Jurkat, Clone E6-1 (cell line): ENCODE measurements at regions not wholly inside any gene's neighbourhood (a gene's known extent, or its start where the extent isn't known, plus 50 kb on each side); places are given as distances from the start of the nearest gene placed in this dataset.
"Not testable (repeated sequence)": the region's sequence is repeated elsewhere in the genome, so short reads cannot be mapped to it uniquely, and the experiment has no call there.

Experiments used
- DNase-seq: peaks from one replicate; pipeline ENCODE4 v3.0.0-alpha.2; 2011; ENCODE audit warnings: low read depth, low spot score
- H3K4me3 ChIP-seq: 2 replicates; pipeline ENCODE4 v1.5.1; 2011; ENCODE audit warnings: mild to moderate bottlenecking, low read length, control low read depth, moderate library complexity

- no peak overlapping the region for H3K4me3 ChIP-seq
- no peak for DNase-seq
Measured at GRCh38 chr17:31798205-31798724, 60.8 kb downstream of the COPRS start.

- not testable (repeated sequence) for H3K4me3 ChIP-seq, DNase-seq
Measured at GRCh38 chr17:31795941-31796340, 63.1 kb downstream of the COPRS start.

DNA sequence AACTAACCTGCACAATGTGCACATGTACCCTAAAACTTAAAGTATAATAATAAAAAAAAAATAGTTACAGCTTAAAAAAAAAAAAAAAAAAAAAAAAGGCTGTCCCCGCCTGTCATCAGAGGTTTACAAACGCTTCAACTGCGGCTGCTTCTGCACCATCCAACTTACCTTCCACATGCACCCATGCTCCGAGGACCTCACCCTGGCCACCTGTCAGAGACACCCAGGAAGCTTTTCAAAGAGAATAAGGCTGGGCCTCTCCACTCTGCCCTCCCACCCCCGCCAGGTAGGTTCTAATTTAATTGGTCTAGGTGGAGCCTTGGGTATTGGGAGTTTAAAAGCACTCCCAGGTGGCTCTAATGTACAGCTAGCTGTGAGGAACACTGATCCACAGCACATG is 64.9 kb downstream of the COPRS start:
- no peak for DNase-seq
- H3K4me3 ChIP-seq, result no peak overlapping the region

DNA sequence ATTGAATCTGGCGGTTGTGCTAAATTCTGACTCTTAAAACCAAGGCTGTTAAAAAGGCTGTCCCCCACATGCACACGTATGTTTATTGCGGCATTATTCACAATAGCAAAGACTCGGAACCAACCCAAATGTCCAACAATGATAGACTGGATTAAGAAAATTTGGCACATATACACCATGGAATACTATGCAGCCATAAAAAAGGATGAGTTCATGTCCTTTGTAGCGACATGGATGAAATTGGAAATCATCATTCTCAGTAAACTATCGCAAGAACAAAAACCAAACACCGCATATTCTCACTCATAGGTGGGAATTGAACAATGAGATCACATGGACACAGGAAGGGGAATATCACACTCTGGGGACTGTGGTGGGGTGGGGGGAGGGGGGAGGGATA is 65.4 kb downstream of the COPRS start:
- not testable (repeated sequence) for DNase-seq, H3K4me3 ChIP-seq

- H3K4me3 ChIP-seq, result no peak overlapping the region
- peak; percentile 22 for DNase-seq
Measured at GRCh38 chr17:31792007-31792585, 66.9 kb downstream of the COPRS start.

- no peak overlapping the region for H3K4me3 ChIP-seq
- no peak for DNase-seq
Measured at GRCh38 chr17:31789707-31790505, 69.1 kb downstream of the COPRS start.

- no peak for DNase-seq
- H3K4me3 ChIP-seq, result no peak overlapping the region
Measured at GRCh38 chr17:31788956-31789355, 70.1 kb downstream of the COPRS start.

GRCh38 chr17:31788571-31788946 is 70.5 kb downstream of the COPRS start:
- H3K4me3 ChIP-seq, result no peak overlapping the region
- DNase-seq, result no peak

GRCh38 chr17:31787857-31788570 is 71.0 kb downstream of the COPRS start:
- no peak overlapping the region for H3K4me3 ChIP-seq
- DNase-seq, result no peak

- DNase-seq, result no peak
Measured at GRCh38 chr17:31786796-31787481, 72.1 kb downstream of the COPRS start.

DNA sequence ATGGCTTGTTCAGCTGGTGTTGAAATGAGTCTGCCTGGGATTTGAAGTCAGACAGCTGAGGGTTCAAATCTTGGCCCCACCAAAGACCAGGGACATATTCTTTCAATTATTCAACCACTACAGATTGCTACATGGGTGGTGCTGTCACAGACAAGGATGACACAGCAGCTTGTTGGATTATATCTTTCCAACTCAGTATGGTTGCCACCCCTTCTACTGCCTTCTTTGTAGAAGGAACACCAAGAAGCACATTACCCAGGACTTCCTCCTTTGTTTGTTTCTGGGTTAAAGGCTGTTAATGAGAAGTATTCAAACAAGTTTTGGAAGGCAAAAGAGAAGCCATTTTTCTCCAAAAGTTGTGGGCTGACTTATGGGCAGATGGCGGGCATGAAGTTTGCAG is 78.6 kb downstream of the COPRS start:
- DNase-seq, result no peak
- no peak overlapping the region for H3K4me3 ChIP-seq

More at GRCh38 chr17:31786796-31787481, 72.1 kb downstream of the COPRS start:
- H3K4me3 ChIP-seq, result no peak overlapping the region

GRCh38 chr17:31778523-31778922 is 80.5 kb downstream of the COPRS start:
- no peak for DNase-seq
- no peak overlapping the region for H3K4me3 ChIP-seq

DNA sequence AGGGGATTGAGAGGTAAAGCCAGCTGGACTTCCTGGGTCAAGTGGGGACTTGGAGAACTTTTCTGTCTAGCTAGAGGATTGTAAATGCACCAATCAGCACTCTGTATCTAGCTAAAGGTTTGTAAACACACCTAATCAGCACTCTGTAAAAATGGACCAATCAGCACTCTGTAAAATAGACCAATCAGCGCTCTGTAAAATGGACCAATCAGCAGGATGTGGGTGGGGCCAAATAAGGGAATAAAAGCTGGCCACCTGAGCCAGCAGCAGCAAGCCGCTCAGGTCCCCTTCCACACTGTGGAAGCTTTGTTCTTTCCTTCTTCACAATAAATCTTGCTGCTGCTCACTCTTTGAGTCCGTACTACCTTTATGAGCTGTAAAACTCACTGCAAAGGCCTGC is 87.7 kb downstream of the COPRS start:
- not testable (repeated sequence) for H3K4me3 ChIP-seq, DNase-seq

GRCh38 chr17:31770501-31770900 is 88.5 kb downstream of the COPRS start:
- not testable (repeated sequence) for H3K4me3 ChIP-seq, DNase-seq

- not testable (repeated sequence) for DNase-seq, H3K4me3 ChIP-seq
Measured at GRCh38 chr17:31761836-31762510, 97.1 kb downstream of the COPRS start.

- H3K4me3 ChIP-seq, result no peak overlapping the region
- DNase-seq, result no peak
Measured at GRCh38 chr17:31758646-31759045, 100.4 kb downstream of the COPRS start.

DNA sequence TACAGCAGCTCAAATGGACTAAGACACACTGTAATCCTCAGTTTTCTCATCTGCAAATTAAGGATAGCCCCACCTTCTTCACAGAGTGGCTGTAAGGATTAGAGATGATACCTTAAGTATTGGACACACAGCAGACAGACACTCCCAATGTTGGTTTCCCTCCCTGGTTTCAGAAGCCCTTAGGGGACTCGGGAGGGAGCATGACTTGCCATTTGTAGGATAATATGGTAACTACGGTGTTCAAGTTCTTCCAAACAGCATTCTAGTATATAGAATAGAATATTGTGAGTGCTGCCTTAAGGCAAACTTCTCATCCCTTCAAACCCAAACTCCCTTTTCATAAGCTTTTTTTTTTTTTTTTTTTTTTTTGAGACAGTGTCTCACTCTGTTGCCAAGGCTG is 101.9 kb downstream of the COPRS start:
- no peak for DNase-seq
- no peak overlapping the region for H3K4me3 ChIP-seq

GRCh38 chr17:31754239-31754945 is 104.7 kb downstream of the COPRS start:
- no peak for DNase-seq
- no peak overlapping the region for H3K4me3 ChIP-seq
